Kidney (tissue), 10 donors: ENCODE measurements at regions not wholly inside any gene's neighbourhood (a gene's known extent, or its start where the extent isn't known, plus 50 kb on each side); places are given as distances from the start of the nearest gene placed in this dataset.
A peak's percentile ranks its signal among the peaks of the same experiment; 100 is the strongest.
"Not testable (repeated sequence)": the region's sequence is repeated elsewhere in the genome, so short reads cannot be mapped to it uniquely, and the experiment has no call there.

Source experiments
- DNase-seq, 5 donors: peaks; one replicate each; pipeline ENCODE4 v3.0.0-alpha.2; 2013 to 2020
- FAIRE-seq: peaks from 2 replicates; lab custom pipeline; 2012; peaks lifted over from hg19 to GRCh38; lab: Jason Lieb, UNC
- H3K27ac ChIP-seq, 2 donors: one replicate each; pipeline ENCODE4 v1.7.0; 2013; ENCODE audit warnings: low read depth in 2 of 2, low read length in 2 of 2, inconsistent platforms in 1 of 2
- H3K27me3 ChIP-seq: one replicate; pipeline ENCODE4 v1.7.1; 2013; ENCODE audit warnings: low read length, inconsistent platforms; ENCODE audit not compliant: control insufficient read depth, insufficient read depth
- H3K36me3 ChIP-seq, 3 donors: one replicate each; pipeline versions ENCODE4 v1.7.0 to v1.7.1; 2013; ENCODE audit warnings: low read length in 3 of 3, control low read depth in 1 of 3, inconsistent platforms in 1 of 3; ENCODE audit not compliant: insufficient read depth in 3 of 3, control insufficient read depth in 2 of 3
- H3K4me1 ChIP-seq, 3 donors: one replicate each; pipeline versions ENCODE4 v1.7.0 to v1.7.1; 2013; ENCODE audit warnings: low read length in 3 of 3, inconsistent platforms in 1 of 3, low read depth in 1 of 3; ENCODE audit not compliant: control insufficient read depth in 2 of 3, insufficient read depth in 2 of 3
- H3K4me3 ChIP-seq, 3 donors: one replicate each; pipeline versions ENCODE4 v1.7.0 to v1.8.1; 2013; ENCODE audit warnings: low read length in 3 of 3, control low read depth in 1 of 3, inconsistent platforms in 1 of 3
- H3K9ac ChIP-seq, 3 donors: one replicate each; pipeline versions ENCODE4 v1.7.0 to v1.7.1; 2013; ENCODE audit warnings: low read length in 3 of 3, control low read depth in 1 of 3, inconsistent platforms in 1 of 3
- H3K9me3 ChIP-seq, 3 donors: one replicate each; pipeline versions ENCODE4 v1.7.0 to v1.7.1; 2013; ENCODE audit warnings: low read length in 3 of 3, control low read depth in 1 of 3, inconsistent platforms in 1 of 3; ENCODE audit not compliant: control insufficient read depth in 2 of 3, insufficient read depth in 1 of 3
- intact Hi-C: fragments of 100-400 bp; cut with DNase I; formaldehyde crosslinking; loops from one replicate; pipeline ENCODE4 v1.11.1; 2022
- donor health status: control.
- donor health status: control.
- donor health status: DM: yes; HTN: yes; CAD: no.
- donor health status: Normal renal cell carcinoma (clear cell type).

- H3K4me1 ChIP-seq, H3K36me3 ChIP-seq, H3K27ac ChIP-seq, H3K9ac ChIP-seq, FAIRE-seq, H3K4me3 ChIP-seq, H3K27me3 ChIP-seq, H3K9me3 ChIP-seq, intact Hi-C loops: not testable (repeated sequence)
- DNase-seq = peak in 1 of 5 donors; percentile 30
Measured at GRCh38 chr16:88230967-88231615, 151.7 kb upstream of the ZNF469 start.

GRCh38 chr16:88231839-88232238, 150.9 kb upstream of the ZNF469 start:
- H3K9me3 ChIP-seq, H3K36me3 ChIP-seq, intact Hi-C loops, H3K4me3 ChIP-seq, H3K9ac ChIP-seq, H3K27me3 ChIP-seq, H3K27ac ChIP-seq, DNase-seq, H3K4me1 ChIP-seq, FAIRE-seq: not testable (repeated sequence)

- DNase-seq = peak in 4 of 5 donors; percentile 53 to 66 (median 58)
- intact Hi-C loops, H3K4me1 ChIP-seq, H3K27me3 ChIP-seq, H3K9ac ChIP-seq, H3K4me3 ChIP-seq, FAIRE-seq, H3K36me3 ChIP-seq, H3K9me3 ChIP-seq: not testable (repeated sequence)
- peak overlapping the region in 1 of 2 donors; percentile 28 for H3K27ac ChIP-seq
Measured at GRCh38 chr16:88232401-88233258, 150.1 kb upstream of the ZNF469 start.

- H3K4me3 ChIP-seq, H3K36me3 ChIP-seq, H3K4me1 ChIP-seq, FAIRE-seq, H3K9me3 ChIP-seq, H3K27me3 ChIP-seq, intact Hi-C loops, DNase-seq: not testable (repeated sequence)
- peak overlapping the region in 1 of 3 donors; percentile 12 for H3K9ac ChIP-seq
- H3K27ac ChIP-seq = peak overlapping the region; percentile 34 to 72
Measured at GRCh38 chr16:88233621-88234420, 148.9 kb upstream of the ZNF469 start.

GRCh38 chr16:88234421-88235271, 148.1 kb upstream of the ZNF469 start:
- H3K4me3 ChIP-seq, H3K36me3 ChIP-seq, FAIRE-seq, H3K9me3 ChIP-seq, H3K27me3 ChIP-seq, intact Hi-C loops, H3K4me1 ChIP-seq: not testable (repeated sequence)
- peak in 2 of 5 donors; percentile 43 to 85 for DNase-seq
- H3K27ac ChIP-seq = peak overlapping the region; percentile 34 to 72
- H3K9ac ChIP-seq = peak overlapping the region in 1 of 3 donors; percentile 12

GRCh38 chr16:88235691-88236090, 147.1 kb upstream of the ZNF469 start:
- FAIRE-seq, H3K4me1 ChIP-seq, intact Hi-C loops, H3K4me3 ChIP-seq, H3K9me3 ChIP-seq, H3K36me3 ChIP-seq, H3K27me3 ChIP-seq, DNase-seq, H3K9ac ChIP-seq, H3K27ac ChIP-seq: not testable (repeated sequence)

GRCh38 chr16:88236229-88236628, 146.5 kb upstream of the ZNF469 start:
- H3K27me3 ChIP-seq, H3K4me3 ChIP-seq, H3K36me3 ChIP-seq, intact Hi-C loops, H3K9ac ChIP-seq, H3K9me3 ChIP-seq, H3K4me1 ChIP-seq, FAIRE-seq, H3K27ac ChIP-seq: not testable (repeated sequence)
- DNase-seq = peak in 4 of 5 donors; percentile 67 to 89 (median 80)
